Keratinocyte (primary cell): ENCODE measurements at regions not wholly inside any gene's neighbourhood (a gene's known extent, or its start where the extent isn't known, plus 50 kb on each side); places are given as distances from the start of the nearest gene placed in this dataset.

Experiments used
- DNase-seq: peaks from one replicate; pipeline ENCODE4 v3.0.0-alpha.2; 2011; ENCODE audit warnings: low read depth, missing footprints, low spot score
- FAIRE-seq: peaks from 2 replicates; lab custom pipeline; 2011; peaks lifted over from hg19 to GRCh38; lab: Jason Lieb, UNC
- H2AFZ ChIP-seq: 2 replicates; pipeline ENCODE4 v1.6.0; 2012; ENCODE audit warnings: low read length, control low read depth, inconsistent platforms; ENCODE audit not compliant: control insufficient read depth
- H3K27ac ChIP-seq: 2 replicates; pipeline ENCODE4 v1.5.1; 2011; ENCODE audit warnings: low read length; ENCODE audit not compliant: control insufficient read depth, insufficient read depth
- H3K27me3 ChIP-seq: 3 replicates; pipeline ENCODE4 v1.6.0; 2011; ENCODE audit warnings: low read length; ENCODE audit not compliant: control insufficient read depth, insufficient read depth; ENCODE audit errors: extremely low read depth
- H3K36me3 ChIP-seq, 2 experiments: 2 replicates in 1 of 2; 3 replicates in 1 of 2; pipeline ENCODE4 v1.5.1; 2011; ENCODE audit warnings: low read length in 2 of 2, mild to moderate bottlenecking in 1 of 2; ENCODE audit not compliant: control insufficient read depth in 2 of 2, insufficient read depth in 2 of 2; ENCODE audit errors: extremely low read depth in 1 of 2
- H3K4me1 ChIP-seq: 3 replicates; pipeline ENCODE4 v1.5.1; 2011; ENCODE audit warnings: low read length; ENCODE audit not compliant: control insufficient read depth, insufficient read depth; ENCODE audit errors: extremely low read depth
- H3K4me2 ChIP-seq: 3 replicates; pipeline ENCODE4 v1.6.0; 2011; ENCODE audit warnings: low read depth, low read length; ENCODE audit not compliant: control insufficient read depth, insufficient read depth; ENCODE audit errors: extremely low read depth
- H3K4me3 ChIP-seq, 3 experiments: fragments of 200-600 bp in 1 of 3; sonication (generic) in 1 of 3; 2 replicates in 2 of 3; 3 replicates in 1 of 3; pipeline ENCODE4 v1.5.1; 2011 to 2016; ENCODE audit warnings: low read length in 3 of 3, mild to moderate bottlenecking in 3 of 3, control low read depth in 2 of 3, inconsistent platforms in 1 of 3, low read depth in 1 of 3, mixed read lengths in 1 of 3, mixed run types in 1 of 3, moderate library complexity in 1 of 3; ENCODE audit not compliant: control insufficient read depth in 2 of 3, insufficient read depth in 2 of 3; ENCODE audit errors: extremely low read depth in 1 of 3
- H3K79me2 ChIP-seq: 2 replicates; pipeline ENCODE4 v1.6.0; 2012; ENCODE audit warnings: low read length; ENCODE audit not compliant: control insufficient read depth, insufficient read depth
- H3K9ac ChIP-seq: 3 replicates; pipeline ENCODE4 v1.6.0; 2011; ENCODE audit warnings: low read length; ENCODE audit not compliant: control insufficient read depth, insufficient read depth; ENCODE audit errors: extremely low read depth
- H3K9me1 ChIP-seq: 3 replicates; pipeline ENCODE4 v1.6.0; 2011; ENCODE audit warnings: low read length; ENCODE audit not compliant: control insufficient read depth, insufficient read depth; ENCODE audit errors: extremely low read depth
- H3K9me3 ChIP-seq: 2 replicates; pipeline ENCODE4 v1.5.1; 2012; ENCODE audit warnings: low read depth, low read length; ENCODE audit not compliant: control insufficient read depth
- H4K20me1 ChIP-seq: 3 replicates; pipeline ENCODE4 v1.6.0; 2011; ENCODE audit warnings: low read length; ENCODE audit not compliant: control insufficient read depth, insufficient read depth; ENCODE audit errors: extremely low read depth
- CTCF ChIP-seq, 3 experiments: IDR thresholded peaks in 1 of 3; conservative IDR thresholded peaks in 1 of 3; optimal IDR thresholded peaks in 1 of 3; 2 replicates in 2 of 3; 3 replicates in 1 of 3; pipeline versions ENCODE3 to v1.5.1; 2011; ENCODE audit warnings: low read length in 3 of 3, mild to moderate bottlenecking in 3 of 3, moderate library complexity in 2 of 3, control low read depth in 1 of 3, inconsistent platforms in 1 of 3; ENCODE audit not compliant: insufficient read depth in 2 of 3; ENCODE audit errors: extremely low read depth in 1 of 3
- EZH2 ChIP-seq: IDR thresholded peaks from one replicate; pipeline ENCODE4 v1.6.1; 2012; ENCODE audit warnings: inconsistent platforms, mild to moderate bottlenecking, low read length, moderate library complexity
- dilution Hi-C: fragments of 300-500 bp; cut with MboI; formaldehyde crosslinking; loops from one replicate; pipeline ENCODE4 v1.7.0; 2020; ENCODE audit warnings: low sequenced_read_pairs; ENCODE audit not compliant: extremely low pct_ligation_motif_present

- no peak for FAIRE-seq
- DNase-seq = no peak
- TF ChIP-seq CTCF (optimal IDR thresholded peaks at IDR 0.05 in 1 of 3, IDR thresholded peaks at IDR 0.05 in 1 of 3, conservative IDR thresholded peaks at IDR 0.05 in 1 of 3; ENCODE audit: extremely low read depth in 1 of 3, insufficient read depth in 2 of 3, low read length in 3 of 3) = no peak
- no peak for TF ChIP-seq EZH2
- Histone ChIP-seq H3K79me2 (no peaks in the 10 kb centered on the region), H3K9ac (no peak overlapping the region), H3K4me1 (no peaks in the 10 kb centered on the region), H3K27ac (no peak overlapping the region), H3K27me3 (no peaks in the 10 kb centered on the region), H3K36me3 (no peaks in the 10 kb centered on the region), H3K9me3 (peaks cover 5% of the 10 kb centered on the region), H3K4me3 (no peak overlapping the region), H3K4me2 (no peak overlapping the region), H3K9me1 (no peaks in the 10 kb centered on the region), H4K20me1 (no peaks in the 10 kb centered on the region), H2AFZ (no peak overlapping the region)
- dilution Hi-C loops = no loop called here
These were observed 341.2 kb upstream of the IRX2 start for GRCh38 chr5:3092664-3093063.

- Histone ChIP-seq H3K4me2 (no peak overlapping the region), H3K27me3 (no peaks in the 10 kb centered on the region), H3K79me2 (no peaks in the 10 kb centered on the region), H3K9me3 (peaks cover 5% of the 10 kb centered on the region), H3K27ac (no peak overlapping the region), H3K36me3 (no peaks in the 10 kb centered on the region), H3K9ac (no peak overlapping the region), H3K4me1 (no peaks in the 10 kb centered on the region), H4K20me1 (no peaks in the 10 kb centered on the region), H2AFZ (no peak overlapping the region), H3K4me3 (no peak overlapping the region), H3K9me1 (no peaks in the 10 kb centered on the region)
- DNase-seq (no peak), FAIRE-seq (no peak)
- TF ChIP-seq CTCF (optimal IDR thresholded peaks at IDR 0.05 in 1 of 3, IDR thresholded peaks at IDR 0.05 in 1 of 3, conservative IDR thresholded peaks at IDR 0.05 in 1 of 3; ENCODE audit: extremely low read depth in 1 of 3, insufficient read depth in 2 of 3, low read length in 3 of 3) (no peak), EZH2 (no peak)
- dilution Hi-C loops = no loop called here
These were observed 340.7 kb upstream of the IRX2 start for GRCh38 chr5:3092211-3092610.
